Activated T-cell treated with anti-CD3 and anti-CD28 coated beads, Interleukin-2, amount 50 U/mL, for 4 hours (primary cell): ENCODE measurements at regions not wholly inside any gene's neighbourhood (a gene's known extent, or its start where the extent isn't known, plus 50 kb on each side); places are given as distances from the start of the nearest gene placed in this dataset.

Experiments
- ATAC-seq, 2 donors: fragments of 200-7000 bp; cut with Tn5 transposase; one replicate each; pipeline ENCODE4 v1.10.0; 2021
- DNase-seq: peaks from one replicate; pipeline ENCODE4 v3.0.0-alpha.2; 2020
- H3K27me3 Mint-ChIP-seq: one replicate; pipeline ENCODE4 v1.8.0; 2021; ENCODE audit warnings: low read depth, mixed read lengths
- H3K36me3 Mint-ChIP-seq: one replicate; pipeline ENCODE4 v1.8.0; 2022; ENCODE audit warnings: mixed read lengths; ENCODE audit not compliant: insufficient read depth
- H3K4me1 Mint-ChIP-seq: one replicate; pipeline ENCODE4 v1.8.0; 2021; ENCODE audit warnings: low read depth, mixed read lengths
- H3K4me3 Mint-ChIP-seq: one replicate; pipeline ENCODE4 v1.8.0; 2021; ENCODE audit warnings: mild to moderate bottlenecking, moderate library complexity, mixed read lengths
- H3K9me3 Mint-ChIP-seq: one replicate; pipeline ENCODE4 v1.8.0; 2021; ENCODE audit warnings: mixed read lengths

- ATAC-seq = no peak
- no peak overlapping the region for H3K4me3 Mint-ChIP-seq
These were observed 147.6 kb upstream of the MIR17HG start for GRCh38 chr13:91199866-91200265.

DNA sequence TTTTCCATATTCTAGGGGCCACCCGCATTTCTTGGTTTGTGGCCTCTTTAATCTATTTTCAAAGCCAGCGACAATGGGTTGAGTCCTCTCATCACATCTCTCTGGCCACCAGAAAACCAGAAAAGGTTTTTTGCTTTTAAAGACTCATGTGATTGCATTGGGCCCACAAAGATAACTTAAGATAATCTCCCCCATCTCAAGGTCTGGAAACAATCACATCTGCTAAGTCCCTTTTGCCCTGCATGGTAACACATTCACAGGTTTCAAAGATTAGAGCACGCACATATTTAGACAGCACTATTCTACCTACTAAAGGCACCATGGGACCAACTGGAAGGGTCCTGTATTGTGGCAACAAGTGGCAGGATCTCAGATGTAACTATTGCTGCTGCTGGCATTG lies 147.0 kb upstream of the MIR17HG start:
- ATAC-seq (no peak), DNase-seq (no peak)
- no peaks in the 10 kb centered on the region for H3K36me3 Mint-ChIP-seq
- no peaks in the 10 kb centered on the region for H3K27me3 Mint-ChIP-seq
- H3K9me3 Mint-ChIP-seq = no peaks in the 10 kb centered on the region
- no peak overlapping the region for H3K4me3 Mint-ChIP-seq
- no peaks in the 10 kb centered on the region for H3K4me1 Mint-ChIP-seq

More at GRCh38 chr13:91199866-91200265, 147.6 kb upstream of the MIR17HG start:
- H3K4me1 Mint-ChIP-seq = no peaks in the 10 kb centered on the region
- H3K27me3 Mint-ChIP-seq = no peaks in the 10 kb centered on the region
- H3K9me3 Mint-ChIP-seq = no peaks in the 10 kb centered on the region
- no peak for DNase-seq
- H3K36me3 Mint-ChIP-seq = no peaks in the 10 kb centered on the region

DNA sequence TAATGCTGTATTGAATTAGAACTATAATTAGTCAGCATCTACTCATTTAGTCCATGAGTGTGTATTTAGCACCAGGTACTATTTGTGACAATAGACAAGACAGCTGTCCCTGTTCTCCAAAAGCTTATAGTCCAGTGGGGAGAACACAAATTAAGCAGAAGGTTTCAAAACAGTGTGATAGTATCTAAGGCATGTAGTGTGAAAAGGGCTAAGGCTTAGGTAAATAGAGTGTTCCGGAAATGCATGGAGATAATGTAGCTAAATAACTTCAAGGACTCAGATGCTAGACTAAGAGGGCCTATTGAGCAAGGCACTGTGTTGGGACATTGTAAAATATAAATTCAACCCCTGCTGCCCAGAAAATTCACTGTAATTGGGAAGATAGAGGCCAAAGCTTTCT lies 144.1 kb upstream of the MIR17HG start:
- no peaks in the 10 kb centered on the region for H3K9me3 Mint-ChIP-seq
- H3K4me3 Mint-ChIP-seq = no peak overlapping the region
- H3K4me1 Mint-ChIP-seq = no peaks in the 10 kb centered on the region
- ATAC-seq = no peak
- no peak for DNase-seq
- H3K27me3 Mint-ChIP-seq = no peaks in the 10 kb centered on the region
- H3K36me3 Mint-ChIP-seq = no peaks in the 10 kb centered on the region

DNA sequence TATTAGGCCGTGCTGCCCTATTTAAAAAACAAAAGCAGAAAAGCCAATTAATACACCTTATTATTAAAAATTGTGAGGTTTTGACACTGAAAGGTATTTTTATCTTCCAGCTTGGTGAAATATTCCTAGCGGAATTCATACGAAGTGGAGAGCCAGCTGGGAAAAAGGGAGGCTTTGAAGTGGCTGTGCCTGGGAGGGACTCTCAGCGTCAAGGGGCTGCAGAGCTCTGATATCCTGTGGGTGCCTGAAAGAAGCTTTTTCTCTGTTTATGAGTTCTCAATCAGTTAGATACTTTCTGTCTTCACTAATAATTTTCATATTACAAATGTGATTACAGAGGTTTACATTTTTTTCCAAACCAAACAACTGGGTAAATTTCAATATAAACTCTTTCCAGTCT lies 140.2 kb upstream of the MIR17HG start:
- DNase-seq (no peak), ATAC-seq (no peak)
- Mint-ChIP-seq H3K4me1 (no peaks in the 10 kb centered on the region), H3K4me3 (no peak overlapping the region), H3K36me3 (no peaks in the 10 kb centered on the region), H3K27me3 (peaks cover 1% of the 10 kb centered on the region), H3K9me3 (no peaks in the 10 kb centered on the region)

- DNase-seq = no peak
- Mint-ChIP-seq H3K4me1 (peaks cover 2% of the 10 kb centered on the region), H3K36me3 (no peaks in the 10 kb centered on the region), H3K4me3 (no peak overlapping the region), H3K9me3 (no peaks in the 10 kb centered on the region), H3K27me3 (peaks cover 2% of the 10 kb centered on the region)
- no peak for ATAC-seq
These were observed 136.0 kb upstream of the MIR17HG start for GRCh38 chr13:91211510-91211909.

DNA sequence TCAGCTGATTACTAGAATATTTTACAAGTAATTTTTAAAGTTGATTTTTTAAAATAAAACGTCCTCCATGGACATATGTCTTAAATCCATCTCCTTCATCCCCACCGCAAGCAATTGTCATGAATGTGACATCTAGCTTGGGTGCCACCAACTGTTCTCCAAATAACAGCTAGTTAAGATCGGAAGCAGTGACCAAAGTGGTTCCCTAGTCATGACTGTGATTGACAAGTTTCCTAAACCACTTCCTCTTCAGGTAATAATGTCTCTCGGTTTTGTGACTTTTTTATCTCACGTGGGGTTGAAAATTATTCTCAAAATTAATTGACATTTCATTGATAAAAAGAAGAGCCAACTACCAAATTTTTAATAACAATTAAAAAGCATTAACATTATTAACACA lies 135.3 kb upstream of the MIR17HG start:
- ATAC-seq (no peak), DNase-seq (no peak)
- Mint-ChIP-seq H3K36me3 (no peaks in the 10 kb centered on the region), H3K9me3 (no peaks in the 10 kb centered on the region), H3K27me3 (peaks cover 2% of the 10 kb centered on the region), H3K4me1 (peaks cover 2% of the 10 kb centered on the region), H3K4me3 (no peak overlapping the region)

GRCh38 chr13:91214031-91214430 lies 133.5 kb upstream of the MIR17HG start:
- ATAC-seq = no peak
- Mint-ChIP-seq H3K9me3 (no peaks in the 10 kb centered on the region), H3K36me3 (no peaks in the 10 kb centered on the region), H3K4me3 (no peak overlapping the region), H3K4me1 (peaks cover 2% of the 10 kb centered on the region), H3K27me3 (peaks cover 2% of the 10 kb centered on the region)
- DNase-seq = no peak

DNA sequence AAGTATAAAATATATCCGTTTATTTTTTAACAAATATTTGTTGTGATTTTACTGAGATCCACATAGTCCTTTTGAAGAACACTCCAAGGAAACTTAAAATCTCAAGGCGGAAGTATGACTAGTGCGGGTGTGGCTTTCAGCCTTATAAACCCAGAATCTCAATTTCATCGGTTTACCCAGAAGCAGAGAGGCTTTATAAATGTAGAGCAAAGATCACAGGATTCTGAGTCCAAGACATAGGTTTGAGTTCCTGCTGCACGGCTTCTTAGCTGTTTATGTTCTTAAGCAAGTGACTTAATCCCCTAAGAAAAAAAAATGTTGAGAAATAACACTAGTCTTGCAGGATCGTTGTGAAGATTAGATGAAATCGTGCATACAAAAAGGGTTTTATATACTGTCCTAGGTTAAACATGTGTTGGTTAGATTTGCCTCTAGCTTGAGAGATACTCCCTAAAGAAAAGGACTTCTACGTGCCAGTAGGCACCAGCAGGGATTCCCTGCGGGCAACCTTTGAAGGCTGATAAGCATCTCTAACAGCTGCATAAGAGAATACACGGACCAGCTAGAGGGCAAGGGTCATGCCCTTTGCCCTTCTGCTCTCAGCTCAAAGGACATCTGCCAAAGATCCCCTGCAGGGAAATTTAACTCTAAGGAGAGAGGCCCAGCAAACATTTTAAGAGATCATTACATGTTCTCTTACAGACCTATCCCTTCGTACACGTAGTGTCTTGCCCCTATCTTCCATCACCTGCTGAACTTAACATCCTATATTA lies 130.4 kb upstream of the MIR17HG start:
- Mint-ChIP-seq H3K4me3 (no peak overlapping the region), H3K27me3 (peaks cover 2% of the 10 kb centered on the region), H3K4me1 (peaks cover 2% of the 10 kb centered on the region), H3K36me3 (no peaks in the 10 kb centered on the region), H3K9me3 (no peaks in the 10 kb centered on the region)
- no peak for DNase-seq
- no peak for ATAC-seq

GRCh38 chr13:91219201-91219600 lies 128.3 kb upstream of the MIR17HG start:
- ATAC-seq (no peak), DNase-seq (no peak)
- H3K36me3 Mint-ChIP-seq = no peaks in the 10 kb centered on the region
- no peaks in the 10 kb centered on the region for H3K4me1 Mint-ChIP-seq
- no peak overlapping the region for H3K4me3 Mint-ChIP-seq
- no peaks in the 10 kb centered on the region for H3K27me3 Mint-ChIP-seq
- H3K9me3 Mint-ChIP-seq = no peaks in the 10 kb centered on the region

DNA sequence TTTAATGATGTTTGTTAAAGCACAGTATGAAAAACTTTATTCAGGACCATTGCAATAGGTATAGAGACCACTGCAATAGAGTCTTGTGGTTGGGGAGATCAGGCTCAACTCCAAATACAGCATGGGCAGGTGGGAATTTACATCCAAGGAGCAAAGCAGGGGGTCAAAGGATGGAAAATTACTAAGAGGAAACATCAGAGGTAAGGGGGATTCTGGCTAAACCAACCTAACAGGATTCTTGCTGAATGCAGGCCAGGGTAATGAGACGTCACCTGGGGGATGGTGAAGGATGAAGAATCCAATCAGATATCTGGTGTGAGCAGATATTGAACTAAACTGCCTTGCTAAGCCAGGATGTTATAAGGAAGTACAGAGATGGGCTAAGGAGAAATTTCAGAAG lies 126.6 kb upstream of the MIR17HG start:
- H3K36me3 Mint-ChIP-seq = no peaks in the 10 kb centered on the region
- DNase-seq = no peak
- no peaks in the 10 kb centered on the region for H3K27me3 Mint-ChIP-seq
- no peak for ATAC-seq
- no peak overlapping the region for H3K4me3 Mint-ChIP-seq
- H3K4me1 Mint-ChIP-seq = no peaks in the 10 kb centered on the region
- no peaks in the 10 kb centered on the region for H3K9me3 Mint-ChIP-seq

GRCh38 chr13:91228108-91228507 lies 119.4 kb upstream of the MIR17HG start:
- DNase-seq = no peak
- H3K36me3 Mint-ChIP-seq = no peaks in the 10 kb centered on the region
- H3K9me3 Mint-ChIP-seq = no peaks in the 10 kb centered on the region
- H3K4me1 Mint-ChIP-seq = no peaks in the 10 kb centered on the region
- no peaks in the 10 kb centered on the region for H3K27me3 Mint-ChIP-seq
- ATAC-seq = no peak
- H3K4me3 Mint-ChIP-seq = no peak overlapping the region

GRCh38 chr13:91228940-91229339 lies 118.5 kb upstream of the MIR17HG start:
- H3K36me3 Mint-ChIP-seq = no peaks in the 10 kb centered on the region
- no peaks in the 10 kb centered on the region for H3K27me3 Mint-ChIP-seq
- H3K4me1 Mint-ChIP-seq = no peaks in the 10 kb centered on the region
- H3K4me3 Mint-ChIP-seq = no peak overlapping the region
- no peaks in the 10 kb centered on the region for H3K9me3 Mint-ChIP-seq
- DNase-seq = no peak
- no peak for ATAC-seq

DNA sequence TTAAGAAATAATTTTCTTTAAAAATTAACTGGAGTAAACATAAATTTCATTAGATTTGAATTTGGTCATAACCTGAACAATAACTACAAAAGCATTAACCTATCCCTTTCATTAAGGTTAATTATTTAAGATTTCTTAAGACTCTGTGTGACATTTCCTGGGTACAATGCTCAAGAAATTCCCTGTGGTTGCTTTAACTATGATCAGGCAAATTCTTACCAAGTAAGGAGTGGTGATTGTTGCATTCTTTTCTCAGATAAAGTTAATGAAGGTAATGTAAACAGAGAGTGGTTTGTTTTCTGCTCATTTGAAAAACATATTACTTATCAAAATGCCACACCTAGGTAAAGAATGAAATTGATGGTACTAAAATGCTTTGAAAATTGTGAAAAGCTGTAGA lies 114.8 kb upstream of the MIR17HG start:
- Mint-ChIP-seq H3K36me3 (no peaks in the 10 kb centered on the region), H3K4me3 (no peak overlapping the region), H3K27me3 (no peaks in the 10 kb centered on the region), H3K9me3 (no peaks in the 10 kb centered on the region), H3K4me1 (no peaks in the 10 kb centered on the region)
- DNase-seq = no peak
- ATAC-seq = no peak

- no peaks in the 10 kb centered on the region for H3K9me3 Mint-ChIP-seq
- no peak overlapping the region for H3K4me3 Mint-ChIP-seq
- no peaks in the 10 kb centered on the region for H3K36me3 Mint-ChIP-seq
- DNase-seq (no peak), ATAC-seq (no peak)
- H3K4me1 Mint-ChIP-seq = no peaks in the 10 kb centered on the region
- H3K27me3 Mint-ChIP-seq = no peaks in the 10 kb centered on the region
These were observed 114.2 kb upstream of the MIR17HG start for GRCh38 chr13:91233291-91233690.

DNA sequence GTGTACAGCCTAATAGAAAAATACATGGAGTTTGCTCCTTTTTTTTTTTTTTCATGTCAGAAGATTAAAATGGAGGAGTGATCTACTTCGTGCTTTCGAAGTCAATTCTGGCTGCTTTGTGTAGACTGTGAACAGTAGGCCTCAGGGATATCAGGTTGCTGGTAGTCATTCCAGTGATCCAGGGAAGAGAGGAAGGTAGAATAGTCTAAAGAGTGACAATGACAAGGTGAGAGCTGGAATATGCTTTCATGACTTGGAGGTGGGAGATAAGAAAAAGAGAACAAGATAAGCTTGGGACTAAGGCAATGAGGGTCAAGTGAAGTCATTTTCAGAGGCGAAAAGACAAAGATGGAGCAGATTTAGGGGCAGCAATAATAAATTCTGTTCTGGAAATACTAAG lies 111.3 kb upstream of the MIR17HG start:
- DNase-seq = no peak
- H3K36me3 Mint-ChIP-seq = no peaks in the 10 kb centered on the region
- no peaks in the 10 kb centered on the region for H3K27me3 Mint-ChIP-seq
- no peaks in the 10 kb centered on the region for H3K4me1 Mint-ChIP-seq
- ATAC-seq = no peak
- no peaks in the 10 kb centered on the region for H3K9me3 Mint-ChIP-seq
- H3K4me3 Mint-ChIP-seq = no peak overlapping the region

- no peaks in the 10 kb centered on the region for H3K4me1 Mint-ChIP-seq
- H3K9me3 Mint-ChIP-seq = no peaks in the 10 kb centered on the region
- no peaks in the 10 kb centered on the region for H3K36me3 Mint-ChIP-seq
- DNase-seq (no peak), ATAC-seq (no peak)
- no peak overlapping the region for H3K4me3 Mint-ChIP-seq
- H3K27me3 Mint-ChIP-seq = peaks cover 2% of the 10 kb centered on the region
These were observed 110.6 kb upstream of the MIR17HG start for GRCh38 chr13:91236921-91237320.
